H9 (cell line): ENCODE measurements at regions not wholly inside any gene's neighbourhood (a gene's known extent, or its start where the extent isn't known, plus 50 kb on each side); places are given as distances from the start of the nearest gene placed in this dataset.

Experiments
- DNase-seq: peaks from one replicate; pipeline ENCODE4 v3.0.0-alpha.2; 2017
- H2AFZ ChIP-seq: one replicate; pipeline ENCODE4 v1.6.1; 2013; ENCODE audit warnings: mild to moderate bottlenecking, low read length, control low read depth, moderate library complexity
- H2AK5ac ChIP-seq: 2 replicates; pipeline ENCODE4 v1.6.1; 2013; ENCODE audit warnings: low read length, control low read depth, mixed read lengths; ENCODE audit not compliant: insufficient read length
- H2BK120ac ChIP-seq: one replicate; pipeline ENCODE4 v1.6.1; 2013; ENCODE audit warnings: low read depth, mild to moderate bottlenecking, low read length, control low read depth, inconsistent platforms; ENCODE audit not compliant: poor library complexity, severe bottlenecking
- H2BK12ac ChIP-seq: 2 replicates; pipeline ENCODE4 v1.6.1; 2013; ENCODE audit warnings: low read length, control low read depth, mixed read lengths, low read depth; ENCODE audit not compliant: insufficient read length
- H2BK15ac ChIP-seq: 2 replicates; pipeline ENCODE4 v1.6.1; 2013; ENCODE audit warnings: low read depth, low read length, control low read depth
- H2BK20ac ChIP-seq: one replicate; pipeline ENCODE4 v1.6.1; 2013; ENCODE audit warnings: low read depth, mild to moderate bottlenecking, low read length, control low read depth, inconsistent platforms; ENCODE audit not compliant: poor library complexity, severe bottlenecking
- H2BK5ac ChIP-seq: 2 replicates; pipeline ENCODE4 v1.6.1; 2013; ENCODE audit warnings: low read length, control low read depth, mixed read lengths; ENCODE audit not compliant: insufficient read length
- H3K14ac ChIP-seq: 2 replicates; pipeline ENCODE4 v1.6.1; 2013; ENCODE audit warnings: low read length, control low read depth; ENCODE audit not compliant: insufficient read depth
- H3K18ac ChIP-seq: 2 replicates; pipeline ENCODE4 v1.6.1; 2013; ENCODE audit warnings: low read depth, mild to moderate bottlenecking, mixed read lengths, low read length, control low read depth; ENCODE audit not compliant: insufficient read length
- H3K23ac ChIP-seq: 2 replicates; pipeline ENCODE4 v1.6.1; 2013; ENCODE audit warnings: low read length, control low read depth, mixed read lengths, low read depth; ENCODE audit not compliant: insufficient read length
- H3K23me2 ChIP-seq: 2 replicates; pipeline ENCODE4 v1.6.1; 2013; ENCODE audit warnings: low read depth, mild to moderate bottlenecking, mixed read lengths, low read length, control low read depth; ENCODE audit not compliant: insufficient read length, poor library complexity, severe bottlenecking
- H3K27ac ChIP-seq: 2 replicates; pipeline ENCODE4 v1.5.1; 2013; ENCODE audit warnings: low read length, control low read depth, mixed read lengths, low read depth; ENCODE audit not compliant: insufficient read length
- H3K27me3 ChIP-seq: 2 replicates; pipeline ENCODE4 v1.6.1; 2013; ENCODE audit warnings: low read length, control low read depth, inconsistent platforms; ENCODE audit not compliant: insufficient read depth
- H3K4ac ChIP-seq: 2 replicates; pipeline ENCODE4 v1.6.1; 2013; ENCODE audit warnings: low read depth, mild to moderate bottlenecking, control low read depth, inconsistent platforms, low read length, moderate library complexity
- H3K4me1 ChIP-seq: 2 replicates; pipeline ENCODE4 v1.6.1; 2013; ENCODE audit warnings: low read length, control low read depth, inconsistent platforms; ENCODE audit not compliant: insufficient read depth
- H3K4me2 ChIP-seq: 2 replicates; pipeline ENCODE4 v1.6.1; 2013; ENCODE audit warnings: low read length, control low read depth, mixed read lengths; ENCODE audit not compliant: insufficient read length, insufficient read depth
- H3K56ac ChIP-seq: 2 replicates; pipeline ENCODE4 v1.6.1; 2013; ENCODE audit warnings: low read depth, mild to moderate bottlenecking, mixed read lengths, low read length, control low read depth; ENCODE audit not compliant: insufficient read length
- H3K79me1 ChIP-seq: 2 replicates; pipeline ENCODE4 v1.6.1; 2013; ENCODE audit warnings: low read depth, mild to moderate bottlenecking, moderate library complexity, low read length, control low read depth, inconsistent platforms; ENCODE audit not compliant: insufficient read depth, poor library complexity, severe bottlenecking
- H3K79me2 ChIP-seq: 2 replicates; pipeline ENCODE4 v1.6.1; 2013; ENCODE audit warnings: low read length, control low read depth, inconsistent platforms; ENCODE audit not compliant: insufficient read depth
- H3K9ac ChIP-seq: 2 replicates; pipeline ENCODE4 v1.6.1; 2013; ENCODE audit warnings: low read length, control low read depth, mixed read lengths; ENCODE audit not compliant: insufficient read length; ENCODE audit errors: extremely low read depth
- H3K9me3 ChIP-seq: one replicate; pipeline ENCODE4 v1.6.1; 2013; ENCODE audit warnings: low read depth, low read length, inconsistent platforms; ENCODE audit not compliant: control insufficient read depth
- H3T11ph ChIP-seq: one replicate; pipeline ENCODE4 v1.6.1; 2013; ENCODE audit warnings: mild to moderate bottlenecking, low read length, control low read depth, inconsistent platforms
- H4K20me1 ChIP-seq: one replicate; pipeline ENCODE4 v1.6.1; 2013; ENCODE audit not compliant: control insufficient read depth, insufficient read length, insufficient read depth
- H4K5ac ChIP-seq: 2 replicates; pipeline ENCODE4 v1.6.1; 2013; ENCODE audit warnings: low read depth, mild to moderate bottlenecking, mixed read lengths, low read length, control low read depth; ENCODE audit not compliant: insufficient read length
- H4K8ac ChIP-seq: replicated peaks from 2 replicates; pipeline ENCODE4 v1.6.1; 2013; ENCODE audit warnings: low read length, control low read depth, mixed read lengths, low read depth; ENCODE audit not compliant: insufficient read length
- H4K91ac ChIP-seq: 2 replicates; pipeline ENCODE4 v1.6.1; 2013; ENCODE audit warnings: low read depth, mild to moderate bottlenecking, moderate library complexity, mixed read lengths, low read length, control low read depth; ENCODE audit not compliant: insufficient read length
- H3K27ac Mint-ChIP-seq, 3 experiments: 2 replicates in 2 of 3; 3 replicates in 1 of 3; pipeline ENCODE4 v1.8.0; 2020 to 2021; ENCODE audit warnings: mixed read lengths in 3 of 3, mild to moderate bottlenecking in 1 of 3, moderate library complexity in 1 of 3
- H3K27me3 Mint-ChIP-seq: 2 replicates; pipeline ENCODE4 v1.8.0; 2021; ENCODE audit warnings: low read depth, mild to moderate bottlenecking, moderate library complexity, mixed read lengths
- H3K36me3 Mint-ChIP-seq, 3 experiments: 2 replicates in 2 of 3; 3 replicates in 1 of 3; pipeline ENCODE4 v1.8.0; 2020 to 2021; ENCODE audit warnings: low read depth in 3 of 3, mixed read lengths in 3 of 3; ENCODE audit not compliant: insufficient read depth in 1 of 3
- H3K4me1 Mint-ChIP-seq, 2 experiments: 2 replicates each; pipeline ENCODE4 v1.8.0; 2020; ENCODE audit warnings: mixed read lengths in 2 of 2
- H3K4me3 Mint-ChIP-seq, 2 experiments: 2 replicates in 1 of 2; 3 replicates in 1 of 2; pipeline ENCODE4 v1.8.0; 2020 to 2021; ENCODE audit warnings: mild to moderate bottlenecking in 2 of 2, mixed read lengths in 2 of 2, moderate library complexity in 1 of 2
- H3K9me3 Mint-ChIP-seq, 2 experiments: 2 replicates in 1 of 2; 3 replicates in 1 of 2; pipeline ENCODE4 v1.8.0; 2020; ENCODE audit warnings: mild to moderate bottlenecking in 2 of 2, mixed read lengths in 2 of 2, moderate library complexity in 1 of 2
- CTCF ChIP-seq: fragments of 200-600 bp; sonication (generic); conservative IDR thresholded peaks from 3 replicates; pipeline ENCODE4 v1.8.0; 2021; ENCODE audit warnings: antibody characterized with exemption, mild to moderate bottlenecking
- WGBS: extraction: QIAGEN DNeasy Blood & Tissue Kit; methylation state at CpG from one replicate; pipeline ENCODE4 v1.1.7; 2013; ENCODE audit warnings: missing lambda C conversion rate, low lambda C conversion rate, mixed read lengths; ENCODE audit not compliant: insufficient read length; ENCODE audit errors: extremely low coverage; 5-methylcytosine and 5-hydroxymethylcytosine counted together

GRCh38 chr5:68673106-68673822 is 420.6 kb upstream of the SLC30A5 start:
- no peak overlapping the region for H3K4me2 ChIP-seq
- H3K23me2 ChIP-seq = no peaks in the 10 kb centered on the region
- no peak overlapping the region for H4K8ac ChIP-seq
- no peak overlapping the region for H2BK5ac ChIP-seq
- H3K79me2 ChIP-seq = no peaks in the 10 kb centered on the region
- no peak overlapping the region for H2AFZ ChIP-seq
- DNase-seq = no peak
- no peak overlapping the region for H3K4me3 Mint-ChIP-seq
- no peak overlapping the region for H3K9ac ChIP-seq
- no peaks in the 10 kb centered on the region for H3K9me3 ChIP-seq
- no peak overlapping the region for H3K56ac ChIP-seq
- H3K23ac ChIP-seq = no peak overlapping the region
- no peak overlapping the region for H4K91ac ChIP-seq
- no peak overlapping the region for H2BK20ac ChIP-seq
- peaks cover 12 to 17% of the 10 kb centered on the region in 2 experiments for H3K4me1 Mint-ChIP-seq
- no peak overlapping the region for H3T11ph ChIP-seq
- no peak overlapping the region for H2AK5ac ChIP-seq
- H3K36me3 Mint-ChIP-seq = no peaks in the 10 kb centered on the region
- H3K27ac ChIP-seq = no peak overlapping the region
- no peak overlapping the region for H2BK12ac ChIP-seq
- no peaks in the 10 kb centered on the region for H3K79me1 ChIP-seq
- H3K4ac ChIP-seq = no peak overlapping the region
- no peak overlapping the region for H3K14ac ChIP-seq
- H2BK120ac ChIP-seq = no peak overlapping the region
- no CpG with 5 or more reads among the region's 8 CpGs for WGBS
- H4K20me1 ChIP-seq = no peaks in the 10 kb centered on the region
- no peak overlapping the region; a peak in 1 of 7 replicates for H3K27ac Mint-ChIP-seq
- H3K27me3 ChIP-seq = no peaks in the 10 kb centered on the region
- TF ChIP-seq CTCF = no peak
- H4K5ac ChIP-seq = no peak overlapping the region
- H3K4me1 ChIP-seq = peaks cover 7% of the 10 kb centered on the region; the same call in 1 of the 2 replicates
- H3K27me3 Mint-ChIP-seq = no peaks in the 10 kb centered on the region
- no peak overlapping the region for H2BK15ac ChIP-seq
- H3K9me3 Mint-ChIP-seq = peaks cover 0 to 3% of the 10 kb centered on the region in 2 experiments; a peak in 1 of 5 replicates
- no peak overlapping the region for H3K18ac ChIP-seq
